ENCODE measurements at regions not wholly inside any gene's neighbourhood (a gene's known extent, or its start where the extent isn't known, plus 50 kb on each side); places are given as distances from the start of the nearest gene placed in this dataset.

DNA sequence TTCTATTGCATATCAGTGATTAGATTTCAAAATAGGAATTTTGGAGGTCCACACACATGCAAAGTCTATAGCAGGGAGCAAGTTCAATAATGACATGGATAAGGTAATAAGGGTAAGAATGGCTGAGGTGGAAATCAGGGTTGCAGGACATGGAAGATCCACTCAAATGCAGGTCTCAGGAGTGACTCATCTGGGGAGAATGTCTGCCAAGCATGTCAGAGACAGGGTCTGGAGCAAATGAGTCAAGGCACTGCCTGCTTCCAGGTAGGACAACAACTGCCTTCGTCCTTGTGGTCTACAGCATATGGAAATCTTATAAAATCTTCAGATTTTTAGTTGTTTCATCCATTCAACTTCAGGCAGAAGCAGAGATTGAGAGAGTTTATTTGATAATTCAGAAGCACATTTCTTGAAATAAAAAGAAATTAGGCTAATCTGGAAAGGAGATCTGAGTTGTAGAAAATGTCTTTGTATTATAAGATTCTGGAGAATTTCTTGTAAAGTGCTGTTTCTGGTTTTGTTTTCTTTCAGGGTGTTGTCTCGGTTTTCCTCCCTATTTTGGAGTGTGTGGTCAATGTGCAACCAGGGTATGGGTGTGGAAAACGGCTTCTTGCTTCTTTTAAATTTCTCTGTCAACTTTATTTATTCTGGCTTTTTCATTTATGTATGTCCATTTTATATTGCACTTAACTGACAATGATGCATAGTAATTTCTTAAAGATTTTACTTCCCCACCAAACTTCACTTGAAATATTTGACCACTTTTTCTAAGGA, 748.8 kb downstream of the LIG4 start:
- TF ChIP-seq, protein P1, sequence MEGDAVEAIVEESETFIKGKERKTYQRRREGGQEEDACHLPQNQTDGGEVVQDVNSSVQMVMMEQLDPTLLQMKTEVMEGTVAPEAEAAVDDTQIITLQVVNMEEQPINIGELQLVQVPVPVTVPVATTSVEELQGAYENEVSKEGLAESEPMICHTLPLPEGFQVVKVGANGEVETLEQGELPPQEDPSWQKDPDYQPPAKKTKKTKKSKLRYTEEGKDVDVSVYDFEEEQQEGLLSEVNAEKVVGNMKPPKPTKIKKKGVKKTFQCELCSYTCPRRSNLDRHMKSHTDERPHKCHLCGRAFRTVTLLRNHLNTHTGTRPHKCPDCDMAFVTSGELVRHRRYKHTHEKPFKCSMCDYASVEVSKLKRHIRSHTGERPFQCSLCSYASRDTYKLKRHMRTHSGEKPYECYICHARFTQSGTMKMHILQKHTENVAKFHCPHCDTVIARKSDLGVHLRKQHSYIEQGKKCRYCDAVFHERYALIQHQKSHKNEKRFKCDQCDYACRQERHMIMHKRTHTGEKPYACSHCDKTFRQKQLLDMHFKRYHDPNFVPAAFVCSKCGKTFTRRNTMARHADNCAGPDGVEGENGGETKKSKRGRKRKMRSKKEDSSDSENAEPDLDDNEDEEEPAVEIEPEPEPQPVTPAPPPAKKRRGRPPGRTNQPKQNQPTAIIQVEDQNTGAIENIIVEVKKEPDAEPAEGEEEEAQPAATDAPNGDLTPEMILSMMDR (IDR thresholded peaks at IDR 0.05; ENCODE audit: borderline replicate concordance): no peak
- Histone ChIP-seq H3K36me3 (no peaks in the 10 kb centered on the region), H3K4me1 (no peaks in the 10 kb centered on the region), H3K9me3 (replicated peaks) (no peaks in the 10 kb centered on the region), H3K4me3 (no peak overlapping the region), H3K27me3 (ENCODE audit: low read depth) (no peaks in the 10 kb centered on the region), H3K27ac (replicated peaks) (no peak overlapping the region)
- intact Hi-C loops (cut with micrococcal nuclease): no loop called here
- DNase-seq: no peak

DNA sequence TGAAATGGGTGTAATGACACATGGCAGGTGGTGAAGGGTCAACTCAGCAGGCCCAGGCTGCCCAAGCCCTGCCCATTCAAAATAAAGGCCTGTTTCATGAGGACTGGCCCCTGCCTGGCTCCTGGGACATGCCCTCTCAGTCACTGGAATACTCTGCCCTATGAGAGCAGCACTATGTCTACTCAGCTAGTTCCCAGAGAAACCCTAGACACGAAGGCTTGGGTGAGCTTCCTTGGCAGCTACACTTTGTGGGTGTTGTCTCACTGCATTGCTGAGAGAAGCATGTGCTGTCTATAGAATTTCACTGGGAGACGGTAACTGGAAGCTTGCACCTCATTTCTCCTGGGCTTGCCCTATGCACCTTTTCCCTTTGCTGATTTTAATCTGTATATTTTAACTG, 752.8 kb downstream of the LIG4 start:
- H3K36me3 ChIP-seq: no peaks in the 10 kb centered on the region
- H3K4me3 ChIP-seq: no peak overlapping the region
- H3K4me1 ChIP-seq: no peaks in the 10 kb centered on the region
- no peaks in the 10 kb centered on the region for H3K27me3 ChIP-seq (ENCODE audit: low read depth)
- H3K27ac ChIP-seq (replicated peaks): no peak overlapping the region
- intact Hi-C loops (cut with micrococcal nuclease): no loop called here
- H3K9me3 ChIP-seq (replicated peaks): no peaks in the 10 kb centered on the region
- no peak for DNase-seq
- TF ChIP-seq, protein P1 (IDR thresholded peaks at IDR 0.05; ENCODE audit: borderline replicate concordance): no peak

DNA sequence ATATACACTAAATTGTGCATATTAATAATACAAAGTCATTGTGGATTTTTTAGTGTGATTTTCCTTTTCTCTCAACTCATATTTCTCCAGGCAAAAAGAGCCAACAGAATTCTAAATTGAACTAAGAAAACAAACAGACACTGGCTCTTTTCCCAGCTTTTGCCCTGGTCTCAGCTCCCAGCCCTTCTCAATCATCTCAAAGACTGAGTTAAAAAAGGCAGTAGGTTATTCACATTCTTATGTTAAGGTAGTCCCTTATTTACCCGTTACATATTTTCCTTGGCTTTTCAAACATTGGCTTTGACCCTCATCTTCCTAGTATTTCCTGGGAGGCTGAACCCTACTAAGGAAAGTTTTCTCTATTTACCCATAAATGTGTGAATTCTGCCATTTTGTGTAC, 753.6 kb downstream of the LIG4 start:
- Histone ChIP-seq H3K36me3 (no peaks in the 10 kb centered on the region), H3K27ac (replicated peaks) (no peak overlapping the region), H3K4me3 (no peak overlapping the region), H3K27me3 (ENCODE audit: low read depth) (no peaks in the 10 kb centered on the region), H3K4me1 (no peaks in the 10 kb centered on the region), H3K9me3 (replicated peaks) (no peaks in the 10 kb centered on the region)
- intact Hi-C loops (cut with micrococcal nuclease): no loop called here
- TF ChIP-seq, protein P1 (IDR thresholded peaks at IDR 0.05; ENCODE audit: borderline replicate concordance): no peak
- no peak for DNase-seq

DNA sequence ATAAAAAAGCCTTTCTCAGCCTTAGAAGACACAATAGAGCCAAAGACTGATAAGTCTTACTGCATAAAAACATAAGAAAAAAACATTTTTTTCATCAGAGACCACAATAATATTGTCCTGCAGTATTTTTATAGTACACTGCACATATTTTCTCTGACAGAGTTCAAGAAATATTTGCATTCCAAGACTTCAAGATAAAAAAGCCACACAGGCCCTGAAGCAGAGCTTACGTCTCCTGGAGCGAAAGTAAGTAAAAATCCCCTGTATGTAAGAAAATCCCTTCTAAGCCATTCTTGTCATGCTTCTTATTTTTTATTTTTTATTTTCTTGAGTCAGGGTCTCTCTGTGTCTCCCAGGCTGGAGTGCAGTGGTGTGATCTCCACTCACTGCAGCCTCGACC, 755.9 kb downstream of the LIG4 start:
- Histone ChIP-seq H3K27ac (replicated peaks) (no peak overlapping the region), H3K36me3 (no peaks in the 10 kb centered on the region), H3K4me3 (no peak overlapping the region), H3K27me3 (ENCODE audit: low read depth) (no peaks in the 10 kb centered on the region), H3K9me3 (replicated peaks) (peaks cover 5% of the 10 kb centered on the region), H3K4me1 (no peaks in the 10 kb centered on the region)
- DNase-seq: no peak
- intact Hi-C loops (cut with micrococcal nuclease): no loop called here
- TF ChIP-seq, protein P1 (IDR thresholded peaks at IDR 0.05; ENCODE audit: borderline replicate concordance): no peak

DNA sequence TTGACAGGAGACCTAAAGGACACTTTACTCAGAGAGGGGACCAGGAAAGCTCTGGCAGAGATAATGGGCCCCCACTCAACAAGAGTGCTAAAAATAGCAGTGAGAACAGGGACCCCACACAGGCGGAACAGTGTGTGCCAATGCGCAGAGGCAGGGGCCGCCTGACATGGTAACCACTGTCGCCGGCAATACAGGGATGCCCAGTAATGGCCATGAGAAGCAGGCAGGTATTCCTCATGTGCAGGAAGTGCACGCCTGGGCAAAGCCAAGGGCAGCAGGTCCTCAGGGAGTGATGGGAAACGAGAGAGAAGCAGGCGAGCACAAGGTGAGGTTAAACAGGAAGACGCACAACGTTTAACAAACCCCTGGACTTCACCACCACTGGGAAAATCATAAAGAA, 757.1 kb downstream of the LIG4 start:
- Histone ChIP-seq H3K4me1 (no peaks in the 10 kb centered on the region), H3K4me3 (no peak overlapping the region), H3K27ac (replicated peaks) (no peak overlapping the region), H3K36me3 (no peaks in the 10 kb centered on the region), H3K9me3 (replicated peaks) (peaks cover 17% of the 10 kb centered on the region), H3K27me3 (ENCODE audit: low read depth) (no peaks in the 10 kb centered on the region)
- TF ChIP-seq, protein P1 (IDR thresholded peaks at IDR 0.05; ENCODE audit: borderline replicate concordance): no peak
- no peak for DNase-seq
- intact Hi-C loops (cut with micrococcal nuclease): no loop called here

Data from left ventricle myocardium inferior (tissue), 1 donor.